Neural progenitor cell (in vitro differentiated cells): ENCODE measurements at regions not wholly inside any gene's neighbourhood (a gene's known extent, or its start where the extent isn't known, plus 50 kb on each side); places are given as distances from the start of the nearest gene placed in this dataset.

Experiments used
- EZH2 ChIP-seq: fragments of 200-600 bp; sonication (generic); IDR thresholded peaks from 2 replicates; pipeline ENCODE4 v1.6.1; 2017; ENCODE audit warnings: antibody characterized with exemption, mild to moderate bottlenecking, moderate library complexity
- TF ChIP-seq, protein P1 (sequence below): fragments of 200-600 bp; sonication (generic); IDR thresholded peaks from 2 replicates; pipeline ENCODE4 v1.5.1; 2017; ENCODE audit warnings: antibody characterized with exemption, mild to moderate bottlenecking

DNA sequence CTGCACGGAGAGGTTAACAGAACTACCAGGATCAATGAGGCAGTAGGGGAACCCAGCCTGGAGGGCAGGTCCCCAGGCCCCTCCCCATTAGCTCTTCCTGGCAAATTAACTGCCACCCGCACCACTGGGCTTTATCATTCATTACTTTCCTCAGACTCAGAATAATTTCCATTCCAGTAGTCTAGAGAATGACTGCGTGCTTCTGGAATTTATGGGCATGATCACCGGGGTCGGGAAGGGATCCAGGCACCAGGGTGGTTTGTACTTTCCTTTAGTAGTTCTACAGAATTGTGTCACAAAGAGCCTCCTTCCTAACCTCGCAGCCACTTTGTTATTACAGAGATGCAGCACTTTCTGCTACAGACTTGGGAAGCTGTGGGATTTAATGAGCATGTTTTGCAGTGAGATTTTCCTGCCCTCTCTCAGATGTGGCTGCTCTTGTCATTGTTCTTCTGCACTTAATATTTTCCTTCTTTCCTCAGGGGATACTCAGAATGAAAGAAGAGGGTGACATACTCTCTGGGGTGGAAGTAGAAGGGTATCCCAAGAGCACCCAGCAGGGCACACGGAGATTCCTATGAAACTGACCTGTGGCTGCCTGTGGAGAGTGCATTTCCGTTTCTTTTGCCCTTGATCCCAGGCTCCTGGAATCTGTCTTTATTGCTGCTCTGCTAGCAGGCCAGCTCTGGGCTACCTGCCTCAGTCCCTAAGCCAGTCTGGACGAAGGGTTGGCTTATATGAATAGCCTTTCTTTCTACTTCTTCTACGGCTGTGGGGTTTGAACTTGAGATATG lies 285.0 kb upstream of the SLC10A2 start:
- TF ChIP-seq, protein P1, sequence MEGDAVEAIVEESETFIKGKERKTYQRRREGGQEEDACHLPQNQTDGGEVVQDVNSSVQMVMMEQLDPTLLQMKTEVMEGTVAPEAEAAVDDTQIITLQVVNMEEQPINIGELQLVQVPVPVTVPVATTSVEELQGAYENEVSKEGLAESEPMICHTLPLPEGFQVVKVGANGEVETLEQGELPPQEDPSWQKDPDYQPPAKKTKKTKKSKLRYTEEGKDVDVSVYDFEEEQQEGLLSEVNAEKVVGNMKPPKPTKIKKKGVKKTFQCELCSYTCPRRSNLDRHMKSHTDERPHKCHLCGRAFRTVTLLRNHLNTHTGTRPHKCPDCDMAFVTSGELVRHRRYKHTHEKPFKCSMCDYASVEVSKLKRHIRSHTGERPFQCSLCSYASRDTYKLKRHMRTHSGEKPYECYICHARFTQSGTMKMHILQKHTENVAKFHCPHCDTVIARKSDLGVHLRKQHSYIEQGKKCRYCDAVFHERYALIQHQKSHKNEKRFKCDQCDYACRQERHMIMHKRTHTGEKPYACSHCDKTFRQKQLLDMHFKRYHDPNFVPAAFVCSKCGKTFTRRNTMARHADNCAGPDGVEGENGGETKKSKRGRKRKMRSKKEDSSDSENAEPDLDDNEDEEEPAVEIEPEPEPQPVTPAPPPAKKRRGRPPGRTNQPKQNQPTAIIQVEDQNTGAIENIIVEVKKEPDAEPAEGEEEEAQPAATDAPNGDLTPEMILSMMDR = no peak
- no peak for TF ChIP-seq EZH2
